Muscle layer of duodenum (tissue), 2 donors: ENCODE measurements at regions not wholly inside any gene's neighbourhood (a gene's known extent, or its start where the extent isn't known, plus 50 kb on each side); places are given as distances from the start of the nearest gene placed in this dataset.
"Not testable (repeated sequence)": the region's sequence is repeated elsewhere in the genome, so short reads cannot be mapped to it uniquely, and the experiment has no call there.

ENCODE experiments used
- H3K27ac ChIP-seq: one replicate; pipeline ENCODE4 v1.7.0; 2013; ENCODE audit warnings: mild to moderate bottlenecking, low read length
- H3K27me3 ChIP-seq: one replicate; pipeline ENCODE4 v1.7.0; 2013; ENCODE audit warnings: low read depth, mild to moderate bottlenecking, control low read depth, low read length
- H3K36me3 ChIP-seq, 2 donors: one replicate each; pipeline ENCODE4 v1.7.0; 2013; ENCODE audit warnings: low read length in 2 of 2, control low read depth in 1 of 2, mild to moderate bottlenecking in 1 of 2; ENCODE audit not compliant: insufficient read depth in 2 of 2, control insufficient read depth in 1 of 2
- H3K4me1 ChIP-seq, 2 donors: one replicate each; pipeline ENCODE4 v1.7.0; 2013; ENCODE audit warnings: low read length in 2 of 2, mild to moderate bottlenecking in 2 of 2, control low read depth in 1 of 2, moderate library complexity in 1 of 2; ENCODE audit not compliant: insufficient read depth in 2 of 2, control insufficient read depth in 1 of 2
- H3K4me3 ChIP-seq, 2 donors: one replicate each; pipeline ENCODE4 v1.7.0; 2013; ENCODE audit warnings: low read length in 2 of 2, low read depth in 1 of 2, mild to moderate bottlenecking in 1 of 2
- H3K9me3 ChIP-seq, 2 donors: one replicate each; pipeline ENCODE4 v1.7.0; 2013; ENCODE audit warnings: low read length in 2 of 2, control low read depth in 1 of 2, mild to moderate bottlenecking in 1 of 2; ENCODE audit not compliant: control insufficient read depth in 1 of 2
- donor health status: healthy.

- no peak overlapping the region for H3K27ac ChIP-seq
- H3K27me3 ChIP-seq: no peaks in the 10 kb centered on the region
- no peak overlapping the region for H3K4me3 ChIP-seq
- no peaks in the 10 kb centered on the region for H3K4me1 ChIP-seq
- H3K9me3 ChIP-seq: no peaks in the 10 kb centered on the region
- no peaks in the 10 kb centered on the region for H3K36me3 ChIP-seq
Observed at GRCh38 chr1:228887101-228887500, 151.8 kb downstream of the RHOU start.

GRCh38 chr1:228887960-228888359 lies 152.7 kb downstream of the RHOU start:
- H3K9me3 ChIP-seq: no peaks in the 10 kb centered on the region
- no peak overlapping the region for H3K4me3 ChIP-seq
- H3K4me1 ChIP-seq: no peaks in the 10 kb centered on the region

GRCh38 chr1:228889289-228889688 lies 154.0 kb downstream of the RHOU start:
- no peaks in the 10 kb centered on the region for H3K36me3 ChIP-seq
- no peaks in the 10 kb centered on the region for H3K9me3 ChIP-seq
- H3K4me1 ChIP-seq: no peaks in the 10 kb centered on the region
- H3K27me3 ChIP-seq: no peaks in the 10 kb centered on the region
- no peak overlapping the region for H3K27ac ChIP-seq
- H3K4me3 ChIP-seq: no peak overlapping the region

More at GRCh38 chr1:228887960-228888359, 152.7 kb downstream of the RHOU start:
- Histone ChIP-seq H3K27ac (no peak overlapping the region), H3K36me3 (no peaks in the 10 kb centered on the region), H3K27me3 (no peaks in the 10 kb centered on the region)

GRCh38 chr1:228891272-228892034 lies 156.2 kb downstream of the RHOU start:
- Histone ChIP-seq H3K36me3 (no peaks in the 10 kb centered on the region), H3K9me3 (no peaks in the 10 kb centered on the region), H3K27me3 (no peaks in the 10 kb centered on the region), H3K4me3 (no peak overlapping the region), H3K4me1 (no peaks in the 10 kb centered on the region), H3K27ac (no peak overlapping the region)

GRCh38 chr1:228892200-228892599 lies 156.9 kb downstream of the RHOU start:
- H3K36me3 ChIP-seq, H3K27me3 ChIP-seq, H3K4me3 ChIP-seq, H3K27ac ChIP-seq, H3K4me1 ChIP-seq, H3K9me3 ChIP-seq: not testable (repeated sequence)

- Histone ChIP-seq H3K9me3 (no peaks in the 10 kb centered on the region), H3K27me3 (no peaks in the 10 kb centered on the region), H3K4me1 (no peaks in the 10 kb centered on the region), H3K36me3 (no peaks in the 10 kb centered on the region), H3K4me3 (no peak overlapping the region), H3K27ac (no peak overlapping the region)
Observed at GRCh38 chr1:228894442-228894989, 159.2 kb downstream of the RHOU start.

GRCh38 chr1:228897901-228898300 lies 162.6 kb downstream of the RHOU start:
- Histone ChIP-seq H3K4me3 (no peak overlapping the region), H3K4me1 (peaks cover 6 to 20% of the 10 kb centered on the region in 2 donors), H3K36me3 (no peaks in the 10 kb centered on the region), H3K9me3 (no peaks in the 10 kb centered on the region), H3K27me3 (no peaks in the 10 kb centered on the region), H3K27ac (no peak overlapping the region)

- Histone ChIP-seq H3K27me3 (no peaks in the 10 kb centered on the region), H3K27ac (no peak overlapping the region), H3K36me3 (no peaks in the 10 kb centered on the region), H3K4me1 (peaks cover 10 to 27% of the 10 kb centered on the region in 2 donors), H3K4me3 (no peak overlapping the region), H3K9me3 (no peaks in the 10 kb centered on the region)
Observed at GRCh38 chr1:228898582-228898992, 163.3 kb downstream of the RHOU start.

- no peaks in the 10 kb centered on the region for H3K36me3 ChIP-seq
- H3K27ac ChIP-seq: no peak overlapping the region
- H3K4me1 ChIP-seq: peaks cover 13 to 30% of the 10 kb centered on the region in 2 donors
- H3K27me3 ChIP-seq: no peaks in the 10 kb centered on the region
- no peaks in the 10 kb centered on the region for H3K9me3 ChIP-seq
- no peak overlapping the region for H3K4me3 ChIP-seq
Observed at GRCh38 chr1:228899421-228899956, 164.2 kb downstream of the RHOU start.

- Histone ChIP-seq H3K4me1 (peaks cover 13 to 30% of the 10 kb centered on the region in 2 donors), H3K27ac (peak overlapping the region; percentile 48), H3K27me3 (no peaks in the 10 kb centered on the region), H3K9me3 (no peaks in the 10 kb centered on the region), H3K36me3 (no peaks in the 10 kb centered on the region), H3K4me3 (no peak overlapping the region)
Observed at GRCh38 chr1:228900099-228900885, 165.0 kb downstream of the RHOU start.

GRCh38 chr1:228900886-228901392 lies 165.7 kb downstream of the RHOU start:
- Histone ChIP-seq H3K27me3 (no peaks in the 10 kb centered on the region), H3K27ac (peak overlapping the region; percentile 48), H3K4me1 (peaks cover 13 to 30% of the 10 kb centered on the region in 2 donors)

More at GRCh38 chr1:228900886-228901392, 165.7 kb downstream of the RHOU start:
- Histone ChIP-seq H3K36me3 (no peaks in the 10 kb centered on the region), H3K4me3 (no peak overlapping the region), H3K9me3 (no peaks in the 10 kb centered on the region)
